ENCODE measurements at regions not wholly inside any gene's neighbourhood (a gene's known extent, or its start where the extent isn't known, plus 50 kb on each side); places are given as distances from the start of the nearest gene placed in this dataset.
A peak's percentile ranks its signal among the peaks of the same experiment; 100 is the strongest.

DNA sequence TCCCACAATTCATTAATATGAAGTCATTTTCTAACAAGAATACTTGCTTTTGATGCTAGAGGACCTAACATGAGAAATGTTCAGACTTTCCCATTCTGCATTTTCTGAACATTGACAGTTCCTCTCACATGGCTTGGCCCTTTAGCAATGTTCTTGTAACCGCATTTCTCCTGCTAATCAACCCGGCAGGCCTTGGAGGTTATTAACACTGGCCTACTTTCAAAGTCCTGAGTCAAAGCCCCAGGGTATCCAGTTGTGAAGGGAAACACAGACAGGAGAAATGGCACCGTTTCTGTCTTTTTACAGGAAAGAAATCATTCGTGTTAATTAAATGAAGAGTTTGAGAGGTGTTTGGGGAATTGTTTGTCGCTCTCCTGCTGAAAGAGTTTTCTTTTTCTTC is 446.5 kb upstream of the MIS18BP1 start:
- Histone ChIP-seq H3K27ac (peak overlapping the region; percentile 16), H3K9me2 (replicated peaks; ENCODE audit: insufficient read depth) (no peaks in the 10 kb centered on the region), H3K4me3 (no peak overlapping the region), H4K20me1 (ENCODE audit: insufficient read depth, poor library complexity, severe bottlenecking) (no peaks in the 10 kb centered on the region), H3K4me1 (ENCODE audit: insufficient read depth) (peaks cover 9% of the 10 kb centered on the region), H2AFZ (peak overlapping the region; percentile 10), H3K27me3 (no peaks in the 10 kb centered on the region), H3K79me2 (no peaks in the 10 kb centered on the region), H3K9me3 (ENCODE audit: low read depth) (no peaks in the 10 kb centered on the region), H3K4me2 (no peak overlapping the region), H3K36me3 (replicated peaks; ENCODE audit: insufficient read depth, low read depth) (no peaks in the 10 kb centered on the region)
- 49% methylated on average over 5 of the region's 5 CpGs for WGBS (ENCODE audit: low lambda C conversion rate, missing lambda C conversion rate)
- no peak for DNase-seq (ENCODE audit: low spot score)
- TF ChIP-seq, protein P1, sequence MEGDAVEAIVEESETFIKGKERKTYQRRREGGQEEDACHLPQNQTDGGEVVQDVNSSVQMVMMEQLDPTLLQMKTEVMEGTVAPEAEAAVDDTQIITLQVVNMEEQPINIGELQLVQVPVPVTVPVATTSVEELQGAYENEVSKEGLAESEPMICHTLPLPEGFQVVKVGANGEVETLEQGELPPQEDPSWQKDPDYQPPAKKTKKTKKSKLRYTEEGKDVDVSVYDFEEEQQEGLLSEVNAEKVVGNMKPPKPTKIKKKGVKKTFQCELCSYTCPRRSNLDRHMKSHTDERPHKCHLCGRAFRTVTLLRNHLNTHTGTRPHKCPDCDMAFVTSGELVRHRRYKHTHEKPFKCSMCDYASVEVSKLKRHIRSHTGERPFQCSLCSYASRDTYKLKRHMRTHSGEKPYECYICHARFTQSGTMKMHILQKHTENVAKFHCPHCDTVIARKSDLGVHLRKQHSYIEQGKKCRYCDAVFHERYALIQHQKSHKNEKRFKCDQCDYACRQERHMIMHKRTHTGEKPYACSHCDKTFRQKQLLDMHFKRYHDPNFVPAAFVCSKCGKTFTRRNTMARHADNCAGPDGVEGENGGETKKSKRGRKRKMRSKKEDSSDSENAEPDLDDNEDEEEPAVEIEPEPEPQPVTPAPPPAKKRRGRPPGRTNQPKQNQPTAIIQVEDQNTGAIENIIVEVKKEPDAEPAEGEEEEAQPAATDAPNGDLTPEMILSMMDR (IDR thresholded peaks at IDR 0.05; ENCODE audit: poor library complexity) = no peak
- TF ChIP-seq EZH2phosphoT487 (IDR thresholded peaks at IDR 0.05; ENCODE audit: low read depth, severe bottlenecking, unreplicated experiment) (no peak), EZH2 (IDR thresholded peaks at IDR 0.05; ENCODE audit: borderline replicate concordance) (no peak)

DNA sequence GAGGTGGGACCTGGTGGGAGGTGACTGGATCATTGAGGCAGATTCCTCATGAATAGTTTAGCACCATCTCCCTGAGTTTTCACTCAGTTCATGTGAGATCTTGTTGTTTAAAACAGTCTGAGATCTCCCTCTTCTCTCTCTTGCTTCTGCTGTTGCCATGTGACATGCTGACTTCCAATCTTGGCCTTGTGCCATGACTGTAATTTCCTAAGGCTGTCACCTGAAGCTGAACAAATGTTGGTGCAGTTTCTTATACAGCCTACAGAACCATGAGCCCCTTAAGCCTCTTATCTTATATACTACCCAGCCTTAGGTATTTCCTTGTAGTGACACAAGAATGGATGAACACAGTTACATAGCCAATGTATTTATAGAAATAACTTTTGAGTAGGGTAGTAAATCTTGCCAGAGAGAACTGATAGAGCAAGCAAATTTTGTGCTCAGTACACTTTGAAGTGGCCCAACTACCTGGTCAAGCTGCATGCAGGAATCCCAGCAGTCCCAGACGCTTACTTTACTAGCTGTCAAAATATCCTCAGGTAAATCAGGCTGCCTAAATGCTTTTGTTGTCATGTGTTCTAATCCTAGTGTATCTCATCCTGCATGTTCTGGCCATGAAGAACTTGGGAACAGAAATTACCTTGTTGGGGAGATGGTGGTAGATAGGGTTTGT is 445.6 kb upstream of the MIS18BP1 start:
- Histone ChIP-seq H3K36me3 (replicated peaks; ENCODE audit: insufficient read depth, low read depth) (no peaks in the 10 kb centered on the region), H4K20me1 (ENCODE audit: insufficient read depth, poor library complexity, severe bottlenecking) (no peaks in the 10 kb centered on the region), H3K4me2 (no peak overlapping the region), H3K4me3 (no peak overlapping the region), H3K9me2 (replicated peaks; ENCODE audit: insufficient read depth) (no peaks in the 10 kb centered on the region), H3K27ac (no peak overlapping the region), H2AFZ (no peak overlapping the region), H3K4me1 (ENCODE audit: insufficient read depth) (peaks cover 9% of the 10 kb centered on the region), H3K79me2 (no peaks in the 10 kb centered on the region), H3K9me3 (ENCODE audit: low read depth) (no peaks in the 10 kb centered on the region), H3K27me3 (no peaks in the 10 kb centered on the region)
- TF ChIP-seq EZH2 (IDR thresholded peaks at IDR 0.05; ENCODE audit: borderline replicate concordance) (no peak), EZH2phosphoT487 (IDR thresholded peaks at IDR 0.05; ENCODE audit: low read depth, severe bottlenecking, unreplicated experiment) (no peak)
- TF ChIP-seq, protein P1 (IDR thresholded peaks at IDR 0.05; ENCODE audit: poor library complexity) = no peak
- DNase-seq (ENCODE audit: low spot score) = peak; percentile 60
- WGBS (ENCODE audit: low lambda C conversion rate, missing lambda C conversion rate) = 68% methylated on average over 1 of the region's 1 CpG

DNA sequence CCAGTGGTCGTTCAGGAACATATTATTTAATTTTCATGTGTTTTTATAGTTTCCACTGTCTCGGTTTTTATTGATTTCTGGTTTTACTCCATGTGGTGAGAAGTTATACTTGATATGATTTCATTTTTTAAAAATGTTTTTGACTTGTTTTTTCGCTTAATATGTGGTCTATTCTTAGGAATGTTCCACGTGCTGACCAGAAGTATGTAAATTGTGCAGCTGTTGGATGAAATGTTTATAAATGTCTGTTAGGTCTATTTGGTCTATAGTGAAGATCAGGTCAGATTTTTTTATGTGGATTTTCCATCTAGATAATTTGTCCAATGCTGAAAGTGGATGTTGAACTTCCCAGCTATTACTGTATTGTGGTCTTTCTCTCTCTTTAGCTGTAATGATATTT is 433.8 kb upstream of the MIS18BP1 start:
- H3K4me1 ChIP-seq (ENCODE audit: insufficient read depth) = no peaks in the 10 kb centered on the region
- TF ChIP-seq EZH2phosphoT487 (IDR thresholded peaks at IDR 0.05; ENCODE audit: low read depth, severe bottlenecking, unreplicated experiment) (no peak), EZH2 (IDR thresholded peaks at IDR 0.05; ENCODE audit: borderline replicate concordance) (no peak)
- TF ChIP-seq, protein P1 (IDR thresholded peaks at IDR 0.05; ENCODE audit: poor library complexity) = no peak
- H3K36me3 ChIP-seq (replicated peaks; ENCODE audit: insufficient read depth, low read depth) = no peaks in the 10 kb centered on the region
- H3K79me2 ChIP-seq = no peaks in the 10 kb centered on the region
- no peak overlapping the region for H2AFZ ChIP-seq
- no peak overlapping the region for H3K27ac ChIP-seq
- DNase-seq (ENCODE audit: low spot score) = no peak
- no peaks in the 10 kb centered on the region for H3K9me2 ChIP-seq (replicated peaks; ENCODE audit: insufficient read depth)
- no peaks in the 10 kb centered on the region for H3K27me3 ChIP-seq
- no peak overlapping the region for H3K4me2 ChIP-seq
- no peaks in the 10 kb centered on the region for H4K20me1 ChIP-seq (ENCODE audit: insufficient read depth, poor library complexity, severe bottlenecking)
- H3K4me3 ChIP-seq = no peak overlapping the region
- H3K9me3 ChIP-seq (ENCODE audit: low read depth) = peaks cover 4% of the 10 kb centered on the region
- WGBS (ENCODE audit: low lambda C conversion rate, missing lambda C conversion rate) = 56% methylated on average over 4 of the region's 4 CpGs
